Spleen (tissue), 11 donors: ENCODE measurements at regions not wholly inside any gene's neighbourhood (a gene's known extent, or its start where the extent isn't known, plus 50 kb on each side); places are given as distances from the start of the nearest gene placed in this dataset.

Source experiments
- DNase-seq: peaks from one replicate; pipeline ENCODE4 v3.0.0-alpha.2; 2020
- H3K27ac ChIP-seq, 8 donors: fragments of 200-600 bp; sonication (generic) in 7 of 8; 1 replicate in 4 of 8; 2 replicates in 4 of 8; pipeline versions ENCODE4 v1.5.0 to v1.8.0; 2016 to 2021; ENCODE audit warnings: inconsistent platforms in 4 of 8, mild to moderate bottlenecking in 4 of 8, moderate library complexity in 1 of 8
- H3K27me3 ChIP-seq, 7 donors: fragments of 200-600 bp; sonication (generic) in 6 of 7; replicated peaks in 1 of 7; 1 replicate in 4 of 7; 2 replicates in 3 of 7; pipeline versions ENCODE4 v1.5.0 to v1.8.0; 2016 to 2021; ENCODE audit warnings: inconsistent platforms in 3 of 7, mild to moderate bottlenecking in 1 of 7
- H3K36me3 ChIP-seq, 6 donors: fragments of 200-600 bp; sonication (generic) in 5 of 6; 1 replicate in 4 of 6; 2 replicates in 2 of 6; pipeline versions ENCODE4 v1.5.0 to v1.8.0; 2016 to 2021; ENCODE audit warnings: inconsistent platforms in 2 of 6
- H3K4me1 ChIP-seq, 6 donors: fragments of 200-600 bp; sonication (generic) in 5 of 6; 1 replicate in 3 of 6; 2 replicates in 3 of 6; pipeline versions ENCODE4 v1.5.0 to v1.8.0; 2016 to 2021; ENCODE audit warnings: inconsistent platforms in 3 of 6
- H3K4me3 ChIP-seq, 8 donors: fragments of 200-600 bp; sonication (generic) in 7 of 8; 1 replicate in 4 of 8; 2 replicates in 4 of 8; pipeline versions ENCODE4 v1.5.0 to v1.8.0; 2016 to 2021; ENCODE audit warnings: inconsistent platforms in 4 of 8, mild to moderate bottlenecking in 4 of 8, moderate library complexity in 2 of 8
- H3K9me3 ChIP-seq, 8 donors: fragments of 200-600 bp; sonication (generic) in 7 of 8; 1 replicate in 4 of 8; 2 replicates in 4 of 8; pipeline versions ENCODE4 v1.5.0 to v1.8.0; 2016 to 2021; ENCODE audit warnings: inconsistent platforms in 4 of 8
- CTCF ChIP-seq, 11 experiments: fragments of 200-600 bp in 7 of 11; fragments of 450-650 bp in 4 of 11; sonication (generic) in 4 of 11; IDR thresholded peaks in 8 of 11; conservative IDR thresholded peaks in 3 of 11; 1 replicate in 7 of 11; 2 replicates in 4 of 11; pipeline versions ENCODE4 v1.4.0 to v1.8.0; 2016 to 2021; ENCODE audit warnings: antibody characterized with exemption in 11 of 11, inconsistent platforms in 4 of 11, mild to moderate bottlenecking in 1 of 11
- POLR2A ChIP-seq, 3 donors: fragments of 450-650 bp; IDR thresholded peaks; one replicate each; pipeline ENCODE4 v1.5.1; 2017; ENCODE audit warnings: antibody characterized with exemption in 3 of 3, mild to moderate bottlenecking in 1 of 3
- POLR2AphosphoS5 ChIP-seq, 3 donors: sonication (generic); formaldehyde crosslinking; IDR thresholded peaks; one replicate each; pipeline ENCODE4 v1.5.1; 2017; ENCODE audit warnings: antibody characterized with exemption in 3 of 3
- WGBS, 5 donors: extraction: QIAGEN DNeasy Blood & Tissue Kit in 3 of 5; methylation state at CpG; one replicate each; pipeline versions ENCODE4 v1.1.5 to v1.1.7; 2013 to 2018; 5-methylcytosine and 5-hydroxymethylcytosine counted together
- intact Hi-C: fragments of 100-400 bp; cut with DNase I; formaldehyde crosslinking; loops from one replicate; pipeline ENCODE4 v1.15.0; 2023; ENCODE audit warnings: low total_unique reads
- donor health status: healthy with polysubstance abuse.
- donor health status: DM: no; HTN: no; CAD: no; lungs with moderate emphysema.
- donor health status: DM: no; HTN: no; CAD: no.
- donor health status: Bipolar disorder and iron deficiency.
- donor health status: healthy.
- donor health status: DM: no; HTN: no; CAD: no.
- donor health status: DM: yes; HTN: yes; CAD: no.

DNA sequence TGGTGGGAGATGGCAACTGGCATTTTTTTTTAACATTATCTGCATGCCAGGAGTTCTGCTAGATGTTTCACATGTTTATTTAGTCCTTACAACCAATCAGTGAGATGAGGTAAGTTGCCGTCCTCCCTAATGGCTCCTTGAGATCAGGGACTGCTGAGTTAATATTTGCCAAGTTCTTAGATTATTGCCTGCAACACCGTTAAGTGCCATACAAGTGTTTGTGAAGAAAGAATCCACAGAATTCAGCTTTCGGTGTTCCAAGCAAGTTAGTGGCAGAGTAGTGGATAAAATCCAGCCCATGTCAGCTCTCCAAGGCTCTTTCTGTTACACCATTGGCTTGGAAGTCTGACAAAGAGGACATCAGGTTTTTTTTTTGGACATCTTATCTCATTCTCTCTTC lies 95.9 kb downstream of the C1QL2 start:
- no peak for DNase-seq

GRCh38 chr2:119062179-119062578 lies 96.4 kb downstream of the C1QL2 start:
- intact Hi-C loops, result no loop called here
- Histone ChIP-seq H3K4me1 (no peaks in the 10 kb centered on the region), H3K27ac (no peak overlapping the region), H3K9me3 (peaks cover 0 to 9% (median 0%) of the 10 kb centered on the region in 8 donors), H3K4me3 (no peak overlapping the region), H3K36me3 (no peaks in the 10 kb centered on the region), H3K27me3 (peaks cover 0 to 21% (median 0%) of the 10 kb centered on the region in 7 donors)
- TF ChIP-seq POLR2AphosphoS5 (IDR thresholded peaks at IDR 0.05), result no peak
- TF ChIP-seq POLR2A (IDR thresholded peaks at IDR 0.05), result no peak
- TF ChIP-seq CTCF (IDR thresholded peaks at IDR 0.05 in 8 of 11, conservative IDR thresholded peaks at IDR 0.05 in 3 of 11), result no peak
- DNase-seq, result no peak
- 49 to 66% (median 61%) methylated on average over 2 of the region's 2 CpGs for WGBS, 5 donors

More for the DNA sequence above, 95.9 kb downstream of the C1QL2 start:
- H3K9me3 ChIP-seq, result peaks cover 0 to 9% (median 0%) of the 10 kb centered on the region in 8 donors
- peaks cover 0 to 20% (median 0%) of the 10 kb centered on the region in 7 donors for H3K27me3 ChIP-seq
- no peak for TF ChIP-seq CTCF (IDR thresholded peaks at IDR 0.05 in 8 of 11, conservative IDR thresholded peaks at IDR 0.05 in 3 of 11)
- no peak for TF ChIP-seq POLR2AphosphoS5 (IDR thresholded peaks at IDR 0.05)
- TF ChIP-seq POLR2A (IDR thresholded peaks at IDR 0.05), result no peak
- no peaks in the 10 kb centered on the region for H3K36me3 ChIP-seq
- no peak overlapping the region for H3K27ac ChIP-seq
- 49 to 78% (median 66%) methylated on average over 3 of the region's 3 CpGs for whole genome bisulfite sequencing, 5 donors
- no peaks in the 10 kb centered on the region for H3K4me1 ChIP-seq
- H3K4me3 ChIP-seq, result no peak overlapping the region
- intact Hi-C loops, result no loop called here

GRCh38 chr2:119059940-119060339 lies 98.6 kb downstream of the C1QL2 start:
- Histone ChIP-seq H3K36me3 (no peaks in the 10 kb centered on the region), H3K27me3 (peaks cover 0 to 29% (median 0%) of the 10 kb centered on the region in 7 donors), H3K4me3 (no peak overlapping the region), H3K9me3 (peaks cover 0 to 20% (median 11%) of the 10 kb centered on the region in 8 donors), H3K4me1 (no peaks in the 10 kb centered on the region), H3K27ac (no peak overlapping the region)
- TF ChIP-seq POLR2AphosphoS5 (IDR thresholded peaks at IDR 0.05) (no peak), CTCF (IDR thresholded peaks at IDR 0.05 in 8 of 11, conservative IDR thresholded peaks at IDR 0.05 in 3 of 11) (no peak), POLR2A (IDR thresholded peaks at IDR 0.05) (no peak)
- WGBS, 5 donors, result 62 to 77% (median 68%) methylated on average over 5 of the region's 5 CpGs
- DNase-seq, result no peak
- intact Hi-C loops, result no loop called here

GRCh38 chr2:119059287-119059686 lies 99.3 kb downstream of the C1QL2 start:
- no peaks in the 10 kb centered on the region for H3K36me3 ChIP-seq
- intact Hi-C loops, result no loop called here
- 62 to 74% (median 68%) methylated on average over 6 of the region's 6 CpGs for WGBS, 5 donors
- H3K27ac ChIP-seq, result no peak overlapping the region
- H3K9me3 ChIP-seq, result peaks cover 0 to 27% (median 15%) of the 10 kb centered on the region in 8 donors
- H3K27me3 ChIP-seq, result peaks cover 0 to 29% (median 0%) of the 10 kb centered on the region in 7 donors
- no peak overlapping the region for H3K4me3 ChIP-seq
- no peak for TF ChIP-seq POLR2A (IDR thresholded peaks at IDR 0.05)
- TF ChIP-seq POLR2AphosphoS5 (IDR thresholded peaks at IDR 0.05), result no peak
- TF ChIP-seq CTCF (IDR thresholded peaks at IDR 0.05 in 8 of 11, conservative IDR thresholded peaks at IDR 0.05 in 3 of 11), result no peak
- no peak for DNase-seq
- H3K4me1 ChIP-seq, result no peaks in the 10 kb centered on the region
